ENCODE measurements at regions not wholly inside any gene's neighbourhood (a gene's known extent, or its start where the extent isn't known, plus 50 kb on each side); places are given as distances from the start of the nearest gene placed in this dataset.

GRCh38 chr14:22486675-22487074 lies 102.3 kb downstream of the DAD1 start:
- no peak overlapping the region for H3K4me3 ChIP-seq (ENCODE audit: low read depth, low read length)
- CTCF ChIA-PET = interaction anchor here (1.0 to 1.4 kb wide), 4 partner anchors 12 to 98 kb away, joined by 3 to 5 read pairs (median 4); no protein-coding TSS in a partner anchor
- no peak for DNase-seq (ENCODE audit: low read depth, low spot score)

GRCh38 chr14:22485649-22486048 lies 103.4 kb downstream of the DAD1 start:
- ChIA-PET CTCF (interaction anchor here (1.7 kb wide), 1 partner anchor 12 kb away, joined by 9 read pairs; no protein-coding TSS in a partner anchor), POLR2A (no interaction called here)
- no peak for DNase-seq (ENCODE audit: low read depth, low spot score)
- H3K4me3 ChIP-seq (ENCODE audit: low read depth, low read length) = no peak overlapping the region
- TF ChIP-seq CTCF (IDR thresholded peaks at IDR 0.05; ENCODE audit: insufficient read depth, low read length, missing control alignments) = no peak

More at GRCh38 chr14:22486675-22487074, 102.3 kb downstream of the DAD1 start:
- POLR2A ChIA-PET = no interaction called here
- TF ChIP-seq CTCF (IDR thresholded peaks at IDR 0.05; ENCODE audit: insufficient read depth, low read length, missing control alignments) = no peak

GRCh38 chr14:22485178-22485577 lies 103.8 kb downstream of the DAD1 start:
- H3K4me3 ChIP-seq (ENCODE audit: low read depth, low read length) = no peak overlapping the region
- TF ChIP-seq CTCF (IDR thresholded peaks at IDR 0.05; ENCODE audit: insufficient read depth, low read length, missing control alignments) = no peak
- ChIA-PET POLR2A (no interaction called here), CTCF (interaction anchor here (0.9 to 1.7 kb wide), 4 partner anchors 12 to 95 kb away, joined by 3 to 9 read pairs (median 4); no protein-coding TSS in a partner anchor)
- no peak for DNase-seq (ENCODE audit: low read depth, low spot score)

GRCh38 chr14:22484632-22485031 lies 104.4 kb downstream of the DAD1 start:
- H3K4me3 ChIP-seq (ENCODE audit: low read depth, low read length) = no peak overlapping the region
- no peak for DNase-seq (ENCODE audit: low read depth, low spot score)
- TF ChIP-seq CTCF (IDR thresholded peaks at IDR 0.05; ENCODE audit: insufficient read depth, low read length, missing control alignments) = no peak
- ChIA-PET POLR2A (no interaction called here), CTCF (interaction anchor here (0.9 to 1.7 kb wide), 4 partner anchors 11 to 95 kb away, joined by 3 to 9 read pairs (median 4); no protein-coding TSS in a partner anchor)

- no peak for TF ChIP-seq CTCF (IDR thresholded peaks at IDR 0.05; ENCODE audit: insufficient read depth, low read length, missing control alignments)
- DNase-seq (ENCODE audit: low read depth, low spot score) = no peak
- CTCF ChIA-PET = interaction anchor here (0.9 to 1.7 kb wide), 4 partner anchors 11 to 94 kb away, joined by 3 to 9 read pairs (median 4); no protein-coding TSS in a partner anchor
- POLR2A ChIA-PET = no interaction called here
- H3K4me3 ChIP-seq (ENCODE audit: low read depth, low read length) = no peak overlapping the region
Observed at GRCh38 chr14:22483863-22484593, 105.0 kb downstream of the DAD1 start.

GRCh38 chr14:22482782-22483553 lies 106.1 kb downstream of the DAD1 start:
- POLR2A ChIA-PET = no interaction called here
- CTCF ChIA-PET = interaction anchor here (1.3 to 16.1 kb wide), 3 partner anchors 11 to 87 kb away, joined by 5 to 332 read pairs (median 30); no protein-coding TSS in a partner anchor
- no peak for TF ChIP-seq CTCF (IDR thresholded peaks at IDR 0.05; ENCODE audit: insufficient read depth, low read length, missing control alignments)
- H3K4me3 ChIP-seq (ENCODE audit: low read depth, low read length) = no peak overlapping the region
- no peak for DNase-seq (ENCODE audit: low read depth, low spot score)
